IPS-15b (cell line): ENCODE measurements at regions not wholly inside any gene's neighbourhood (a gene's known extent, or its start where the extent isn't known, plus 50 kb on each side); places are given as distances from the start of the nearest gene placed in this dataset.

ENCODE experiments used
- H3K27me3 ChIP-seq: one replicate; pipeline ENCODE4 v1.6.1; 2013; ENCODE audit warnings: low read length; ENCODE audit not compliant: control insufficient read depth, insufficient read depth
- H3K36me3 ChIP-seq: one replicate; pipeline ENCODE4 v1.6.1; 2013; ENCODE audit warnings: low read length; ENCODE audit not compliant: control insufficient read depth, insufficient read depth
- H3K4me1 ChIP-seq: one replicate; pipeline ENCODE4 v1.6.1; 2013; ENCODE audit warnings: mild to moderate bottlenecking, low read length; ENCODE audit not compliant: control insufficient read depth, insufficient read depth
- H3K4me3 ChIP-seq: one replicate; pipeline ENCODE4 v1.5.1; 2013; ENCODE audit warnings: low read depth, low read length
- H3K9ac ChIP-seq: one replicate; pipeline ENCODE4 v1.6.1; 2013; ENCODE audit warnings: low read depth, mild to moderate bottlenecking, low read length
- H3K9me3 ChIP-seq: one replicate; pipeline ENCODE4 v1.6.1; 2013; ENCODE audit warnings: mild to moderate bottlenecking, low read length; ENCODE audit not compliant: control insufficient read depth, insufficient read depth

GRCh38 chr4:3385711-3386420 lies 55.9 kb upstream of the HGFAC start:
- Histone ChIP-seq H3K27me3 (no peaks in the 10 kb centered on the region), H3K9ac (no peak overlapping the region), H3K9me3 (no peaks in the 10 kb centered on the region), H3K4me3 (no peak overlapping the region), H3K4me1 (peaks cover 11% of the 10 kb centered on the region), H3K36me3 (no peaks in the 10 kb centered on the region)

GRCh38 chr4:3386526-3386925 lies 55.2 kb upstream of the HGFAC start:
- H3K36me3 ChIP-seq, result no peaks in the 10 kb centered on the region
- H3K27me3 ChIP-seq, result no peaks in the 10 kb centered on the region
- peaks cover 13% of the 10 kb centered on the region for H3K4me1 ChIP-seq
- no peaks in the 10 kb centered on the region for H3K9me3 ChIP-seq
- H3K9ac ChIP-seq, result no peak overlapping the region
- no peak overlapping the region for H3K4me3 ChIP-seq

- no peak overlapping the region for H3K9ac ChIP-seq
Observed at GRCh38 chr4:3387154-3387942, 54.4 kb upstream of the HGFAC start.

GRCh38 chr4:3387943-3388361 lies 53.8 kb upstream of the HGFAC start:
- peaks cover 13% of the 10 kb centered on the region for H3K4me1 ChIP-seq
- no peaks in the 10 kb centered on the region for H3K9me3 ChIP-seq
- H3K27me3 ChIP-seq, result no peaks in the 10 kb centered on the region
- H3K36me3 ChIP-seq, result no peaks in the 10 kb centered on the region
- no peak overlapping the region for H3K9ac ChIP-seq
- H3K4me3 ChIP-seq, result no peak overlapping the region

More at GRCh38 chr4:3387154-3387942, 54.4 kb upstream of the HGFAC start:
- Histone ChIP-seq H3K4me3 (no peak overlapping the region), H3K36me3 (no peaks in the 10 kb centered on the region), H3K27me3 (no peaks in the 10 kb centered on the region), H3K9me3 (no peaks in the 10 kb centered on the region), H3K4me1 (peaks cover 13% of the 10 kb centered on the region)

GRCh38 chr4:3388471-3389232 lies 53.1 kb upstream of the HGFAC start:
- H3K4me1 ChIP-seq, result peaks cover 13% of the 10 kb centered on the region
- H3K9me3 ChIP-seq, result no peaks in the 10 kb centered on the region
- no peak overlapping the region for H3K4me3 ChIP-seq
- no peaks in the 10 kb centered on the region for H3K36me3 ChIP-seq
- H3K9ac ChIP-seq, result no peak overlapping the region
- H3K27me3 ChIP-seq, result no peaks in the 10 kb centered on the region

GRCh38 chr4:3389233-3390215 lies 52.2 kb upstream of the HGFAC start:
- Histone ChIP-seq H3K9ac (no peak overlapping the region), H3K4me3 (no peak overlapping the region), H3K9me3 (no peaks in the 10 kb centered on the region), H3K36me3 (no peaks in the 10 kb centered on the region), H3K27me3 (no peaks in the 10 kb centered on the region), H3K4me1 (peaks cover 13% of the 10 kb centered on the region)

GRCh38 chr4:3390288-3390811 lies 51.4 kb upstream of the HGFAC start:
- H3K4me1 ChIP-seq, result peaks cover 13% of the 10 kb centered on the region
- no peak overlapping the region for H3K9ac ChIP-seq

GRCh38 chr4:3391422-3391821 lies 50.3 kb upstream of the HGFAC start:
- Histone ChIP-seq H3K9ac (no peak overlapping the region), H3K4me1 (peaks cover 13% of the 10 kb centered on the region), H3K9me3 (no peaks in the 10 kb centered on the region), H3K4me3 (no peak overlapping the region), H3K27me3 (no peaks in the 10 kb centered on the region), H3K36me3 (no peaks in the 10 kb centered on the region)

More at GRCh38 chr4:3390288-3390811, 51.4 kb upstream of the HGFAC start:
- Histone ChIP-seq H3K4me3 (no peak overlapping the region), H3K27me3 (no peaks in the 10 kb centered on the region), H3K9me3 (no peaks in the 10 kb centered on the region), H3K36me3 (no peaks in the 10 kb centered on the region)
